HepG2 (cell line): ENCODE measurements at regions not wholly inside any gene's neighbourhood (a gene's known extent, or its start where the extent isn't known, plus 50 kb on each side); places are given as distances from the start of the nearest gene placed in this dataset.

Experiments
- ATAC-seq: fragments of 200-7000 bp; cut with Tn5 transposase; 3 replicates; pipeline ENCODE4 v1.9.1; 2020; ENCODE audit warnings: mild to moderate bottlenecking, moderate library complexity
- BruUV-seq: library from RNA; stranded (reverse); fragments of 400-500 nt; replicated peaks from 2 replicates; lab custom pipeline; 2021; lab: Mats Ljungman, UMichigan
- CTCF ChIA-PET: fragments of 300-600 bp; formaldehyde crosslinking; extraction: SDS; loops from one replicate; lab custom pipeline; 2021; ENCODE audit warnings: low total read pairs, inconsistent platforms, low intra/inter-chr PET ratio; lab: Yijun Ruan, JAX
- POLR2A ChIA-PET: fragments of 350-600 bp; sonication (Branson Sonifier 250); formaldehyde crosslinking; loops from one replicate; lab custom pipeline; 2020; ENCODE audit warnings: antibody characterized with exemption, inconsistent platforms; lab: Yijun Ruan, JAX
- DNase-seq: peaks from one replicate; pipeline ENCODE4 v3.0.0-alpha.2; 2015; ENCODE audit warnings: low spot score
- FAIRE-seq: peaks from 3 replicates; lab custom pipeline; 2011; peaks lifted over from hg19 to GRCh38; lab: Jason Lieb, UNC
- H2AFZ ChIP-seq: one replicate; pipeline ENCODE4 v1.6.1; 2011; ENCODE audit warnings: low read length, inconsistent platforms
- H3K27ac ChIP-seq: fragments of 300-600 bp; 3 replicates; pipeline ENCODE4 v1.8.0; 2011; ENCODE audit warnings: mixed run types, mild to moderate bottlenecking, mixed read lengths, low read length, inconsistent platforms; ENCODE audit not compliant: insufficient read depth; ENCODE audit errors: extremely low read length
- H3K27me3 ChIP-seq, 2 experiments: fragments of 200-600 bp in 1 of 2; 2 replicates in 1 of 2; 3 replicates in 1 of 2; pipeline versions ENCODE4 v1.6.0 to v1.8.0; 2011; ENCODE audit warnings: low read length in 2 of 2, mild to moderate bottlenecking in 2 of 2, moderate library complexity in 2 of 2, inconsistent platforms in 1 of 2; ENCODE audit not compliant: insufficient read depth in 2 of 2, control insufficient read depth in 1 of 2
- H3K36me3 ChIP-seq, 2 experiments: fragments of 200-600 bp in 1 of 2; replicated peaks in 1 of 2; 2 replicates in 1 of 2; 3 replicates in 1 of 2; pipeline versions ENCODE4 v1.5.1 to v1.8.0; 2011; ENCODE audit warnings: low read length in 2 of 2, inconsistent platforms in 1 of 2; ENCODE audit not compliant: insufficient read depth in 2 of 2, control insufficient read depth in 1 of 2
- H3K4me1 ChIP-seq: 2 replicates; pipeline ENCODE4 v1.5.1; 2012; ENCODE audit warnings: low read length, inconsistent platforms; ENCODE audit not compliant: insufficient read depth
- H3K4me2 ChIP-seq: 2 replicates; pipeline ENCODE4 v1.6.0; 2011; ENCODE audit warnings: low read depth, low read length, inconsistent platforms
- H3K4me3 ChIP-seq, 3 experiments: fragments of 200-600 bp in 1 of 3; sonication (generic), shearing (Covaris generic) in 1 of 3; replicated peaks in 1 of 3; 2 replicates each; pipeline ENCODE4 v1.5.1; 2011 to 2016; ENCODE audit warnings: low read length in 3 of 3, inconsistent platforms in 2 of 3, low read depth in 2 of 3, mild to moderate bottlenecking in 2 of 3, control low read depth in 1 of 3, mixed read lengths in 1 of 3; ENCODE audit not compliant: insufficient read depth in 1 of 3
- H3K79me2 ChIP-seq: one replicate; pipeline ENCODE4 v1.6.1; 2011; ENCODE audit warnings: low read length, inconsistent platforms; ENCODE audit not compliant: insufficient read depth
- H3K9ac ChIP-seq: 2 replicates; pipeline ENCODE4 v1.6.0; 2011; ENCODE audit warnings: mild to moderate bottlenecking, low read depth, low read length, inconsistent platforms; ENCODE audit not compliant: insufficient read depth
- H3K9me3 ChIP-seq: 2 replicates; pipeline ENCODE4 v1.5.1; 2012; ENCODE audit warnings: mild to moderate bottlenecking, low read length
- H4K20me1 ChIP-seq: 2 replicates; pipeline ENCODE4 v1.6.0; 2011; ENCODE audit warnings: inconsistent platforms, mild to moderate bottlenecking, low read length, moderate library complexity; ENCODE audit not compliant: insufficient read depth
- CTCF ChIP-seq: sonication (generic); formaldehyde crosslinking; IDR thresholded peaks from 2 replicates; pipeline ENCODE4 v1.5.0; 2020; ENCODE audit warnings: mild to moderate bottlenecking, missing genetic modification reagents, moderate library complexity
- HOXA7 ChIP-seq: sonication (generic); formaldehyde crosslinking; IDR thresholded peaks from 2 replicates; pipeline ENCODE4 v1.8.1; 2022; ENCODE audit warnings: mild to moderate bottlenecking, missing genetic modification reagents, moderate library complexity
- IRX3 ChIP-seq: sonication (generic); formaldehyde crosslinking; IDR thresholded peaks from 2 replicates; pipeline ENCODE4 v1.8.1; 2023; ENCODE audit warnings: mild to moderate bottlenecking, low read depth, missing genetic modification reagents, borderline replicate concordance
- RAD51 ChIP-seq: fragments of 450-650 bp; IDR thresholded peaks from 2 replicates; pipeline ENCODE4 v1.6.1; 2016; ENCODE audit warnings: borderline replicate concordance
- ZNF432 ChIP-seq: sonication (generic); formaldehyde crosslinking; IDR thresholded peaks from 2 replicates; pipeline ENCODE4 v1.5.0; 2020; ENCODE audit warnings: missing genetic modification reagents, mild to moderate bottlenecking, borderline replicate concordance
- ZNF790 ChIP-seq: sonication (generic); formaldehyde crosslinking; IDR thresholded peaks from 2 replicates; pipeline ENCODE4 v1.8.0; 2022; ENCODE audit warnings: missing genetic modification reagents, mild to moderate bottlenecking, borderline replicate concordance
- WGBS: methylation state at CpG from one replicate; pipeline ENCODE4 v1.1.6; 2017; ENCODE audit warnings: low lambda C conversion rate; 5-methylcytosine and 5-hydroxymethylcytosine counted together
- in situ Hi-C: cut with HindIII; loops from 2 replicates; pipeline ENCODE4 v1.10.0; 2017; ENCODE audit warnings: low pct_unique_long_range_greater_than_20kb; ENCODE audit not compliant: extremely low pct_ligation_motif_present
- intact Hi-C: fragments of 100-400 bp; cut with micrococcal nuclease; formaldehyde crosslinking; loops from one replicate; pipeline ENCODE4 v1.10.0; 2022; ENCODE audit not compliant: unreplicated experiment

DNA sequence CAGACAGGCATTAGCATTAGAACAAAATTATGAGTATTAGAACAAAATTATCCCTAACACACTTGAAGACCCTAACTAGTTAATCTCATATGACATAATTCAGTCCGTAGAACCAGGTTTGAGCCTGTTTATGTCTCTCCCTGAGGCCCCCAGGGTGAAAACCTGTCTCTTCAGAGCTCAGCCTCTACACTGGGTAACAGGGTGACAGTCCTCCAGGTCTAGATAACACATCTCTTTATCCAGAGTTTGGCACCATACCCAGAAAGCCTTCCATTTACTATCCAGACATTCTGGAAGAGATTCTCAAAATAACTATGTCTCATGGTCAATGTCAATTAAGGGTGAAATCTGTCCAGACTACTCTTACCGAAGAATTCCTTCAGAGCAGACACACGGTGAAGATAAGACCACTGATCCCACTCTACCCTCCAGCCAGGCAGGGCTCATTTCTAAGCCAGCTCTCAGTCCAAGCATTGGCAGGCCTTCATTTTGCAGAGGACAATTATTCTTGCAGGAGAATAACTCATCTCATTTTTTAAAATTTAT, 1195.3 kb downstream of the EFNB2 start (continued):
- TF ChIP-seq CTCF (CRISPR knock-in tag) = no peak
- TF ChIP-seq RAD51 = no peak
- no peak for TF ChIP-seq ZNF790
- TF ChIP-seq HOXA7 (CRISPR knock-in tag) = no peak
- no peak for TF ChIP-seq ZNF432 (CRISPR knock-in tag)

DNA sequence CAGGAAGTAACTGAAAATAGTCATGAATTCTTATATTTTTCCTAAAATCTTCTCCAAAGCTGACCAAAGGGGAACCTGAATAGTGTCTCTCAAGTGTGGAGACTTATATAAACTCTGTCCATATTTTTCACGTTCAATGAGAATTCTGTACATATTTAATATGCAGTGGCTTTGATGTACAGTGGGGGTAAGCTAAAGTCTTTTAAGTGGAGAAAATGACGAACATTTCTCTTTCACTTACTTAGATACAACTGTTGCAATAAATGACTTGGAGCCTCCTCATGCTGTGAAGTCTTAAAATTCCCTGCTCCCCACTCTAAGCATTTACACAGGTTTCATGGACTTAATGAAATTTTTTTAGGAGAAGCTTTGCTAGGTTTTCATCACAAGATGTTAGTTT, 1196.7 kb downstream of the EFNB2 start:
- H3K79me2 ChIP-seq = no peaks in the 10 kb centered on the region
- H3K4me2 ChIP-seq = no peak overlapping the region
- ATAC-seq (no peak), DNase-seq (no peak), FAIRE-seq (no peak)
- CTCF ChIA-PET = no interaction called here
- H3K4me3 ChIP-seq = no peak overlapping the region
- peaks cover 75% of the 10 kb centered on the region for H3K9me3 ChIP-seq
- H3K4me1 ChIP-seq = no peaks in the 10 kb centered on the region
- POLR2A ChIA-PET = no interaction called here
- no peaks in the 10 kb centered on the region for H3K36me3 ChIP-seq
- no peak overlapping the region for H2AFZ ChIP-seq
- H3K27ac ChIP-seq = no peak overlapping the region
- no peak for TF ChIP-seq IRX3 (CRISPR knock-in tag)
- in situ Hi-C loops (no loop called here), intact Hi-C loops (no loop called here)
- no peaks in the 10 kb centered on the region for H3K27me3 ChIP-seq
- no peaks in the 10 kb centered on the region for H4K20me1 ChIP-seq
- no peak overlapping the region for H3K9ac ChIP-seq
- WGBS = 0% methylated on average over 2 of the region's 2 CpGs
- no TSS peak for BruUV-seq
